ENCODE measurements at regions not wholly inside any gene's neighbourhood (a gene's known extent, or its start where the extent isn't known, plus 50 kb on each side); places are given as distances from the start of the nearest gene placed in this dataset.

GRCh38 chr2:129174143-129174542 is 805.3 kb upstream of the RAB6C start:
- no peak for TF ChIP-seq CTCF (conservative IDR thresholded peaks at IDR 0.05; ENCODE audit: low read depth, low read length)
- TF ChIP-seq EZH2 (IDR thresholded peaks at IDR 0.05; ENCODE audit: borderline replicate concordance, low read depth, low read length, poor library complexity, severe bottlenecking), result no peak

All from A673 (cell line).